ENCODE measurements at regions not wholly inside any gene's neighbourhood (a gene's known extent, or its start where the extent isn't known, plus 50 kb on each side); places are given as distances from the start of the nearest gene placed in this dataset.

GRCh38 chr1:224791362-224791941 is 138.0 kb upstream of the DNAH14 start:
- no peaks in the 10 kb centered on the region for H3K36me3 ChIP-seq (ENCODE audit: control insufficient read depth in 2 of 2, insufficient read depth in 1 of 2, low read length in 2 of 2)
- no peaks in the 10 kb centered on the region for H3K9me3 ChIP-seq (ENCODE audit: control insufficient read depth, insufficient read depth, low read depth, low read length)
- H3K4me1 ChIP-seq (ENCODE audit: control insufficient read depth, insufficient read depth, low read length) = no peaks in the 10 kb centered on the region
- ChIA-PET POLR2A (no interaction called here), CTCF (interaction anchor here (0.6 to 1.2 kb wide), 3 partner anchors 278 to 535 kb away, joined by 3 read pairs; no protein-coding TSS in a partner anchor)
- no peak overlapping the region for H3K27ac ChIP-seq (ENCODE audit: extremely low read depth, low read depth, low read length)
- TF ChIP-seq ZNF311 (tag by site-specific recombination; IDR thresholded peaks at IDR 0.05; ENCODE audit: borderline replicate concordance) = no peak
- TF ChIP-seq ZSCAN16 (tag by site-specific recombination; IDR thresholded peaks at IDR 0.05) = no peak
- TF ChIP-seq ZNF138 (tag by site-specific recombination; IDR thresholded peaks at IDR 0.05; ENCODE audit: borderline replicate concordance) = no peak
- no peak for TF ChIP-seq ZNF202 (tag by site-specific recombination; IDR thresholded peaks at IDR 0.05; ENCODE audit: borderline replicate concordance)
- no peak for TF ChIP-seq ZIC2 (tag by site-specific recombination; IDR thresholded peaks at IDR 0.05)
- no peak for TF ChIP-seq ZNF223 (tag by site-specific recombination; IDR thresholded peaks at IDR 0.05)
- H3K4me3 ChIP-seq (ENCODE audit: low read depth, low read length) = no peak overlapping the region

- Histone ChIP-seq H3K36me3 (ENCODE audit: control insufficient read depth in 2 of 2, insufficient read depth in 1 of 2, low read length in 2 of 2) (no peaks in the 10 kb centered on the region), H3K9me3 (ENCODE audit: control insufficient read depth, insufficient read depth, low read depth, low read length) (no peaks in the 10 kb centered on the region), H3K4me3 (ENCODE audit: low read depth, low read length) (no peak overlapping the region), H3K27ac (ENCODE audit: extremely low read depth, low read depth, low read length) (no peak overlapping the region), H3K4me1 (ENCODE audit: control insufficient read depth, insufficient read depth, low read length) (no peaks in the 10 kb centered on the region)
- no peak for TF ChIP-seq ZNF37A (tag by site-specific recombination; IDR thresholded peaks at IDR 0.05)
- no peak for TF ChIP-seq ZNF488 (tag by site-specific recombination; IDR thresholded peaks at IDR 0.05)
- no peak for TF ChIP-seq ZBTB49 (tag by site-specific recombination; IDR thresholded peaks at IDR 0.05; ENCODE audit: low read depth)
- TF ChIP-seq ZNF221 (tag by site-specific recombination; IDR thresholded peaks at IDR 0.05; ENCODE audit: borderline replicate concordance) = no peak
- no peak for TF ChIP-seq ZSCAN30 (tag by site-specific recombination; IDR thresholded peaks at IDR 0.05)
- TF ChIP-seq KLF16 (tag by site-specific recombination; IDR thresholded peaks at IDR 0.05) = no peak
- CTCF ChIA-PET = no interaction called here
- POLR2A ChIA-PET = no interaction called here
Observed at GRCh38 chr1:224795591-224795990, 133.9 kb upstream of the DNAH14 start.

- 0 out of 2 replicates have a peak, but pooled peaks have one; percentile 33 for TF ChIP-seq ZFHX2 (tag by site-specific recombination; conservative IDR thresholded peaks at IDR 0.05)
- TF ChIP-seq ZNF585B (tag by site-specific recombination; IDR thresholded peaks at IDR 0.05) = no peak
- TF ChIP-seq ZNF791 (tag by site-specific recombination; IDR thresholded peaks at IDR 0.05) = no peak
- CTCF ChIA-PET = no interaction called here
- H3K4me3 ChIP-seq (ENCODE audit: low read depth, low read length) = no peak overlapping the region
- 0 out of 2 replicates have a peak, but pooled peaks cover 3% of the 10 kb centered on the region for H3K4me1 ChIP-seq (ENCODE audit: control insufficient read depth, insufficient read depth, low read length)
- no peaks in the 10 kb centered on the region for H3K9me3 ChIP-seq (ENCODE audit: control insufficient read depth, insufficient read depth, low read depth, low read length)
- no peaks in the 10 kb centered on the region for H3K36me3 ChIP-seq (ENCODE audit: control insufficient read depth in 2 of 2, insufficient read depth in 1 of 2, low read length in 2 of 2)
- POLR2A ChIA-PET = no interaction called here
- no peak overlapping the region for H3K27ac ChIP-seq (ENCODE audit: extremely low read depth, low read depth, low read length)
Observed at GRCh38 chr1:224799083-224799482, 130.4 kb upstream of the DNAH14 start.

- no peaks in the 10 kb centered on the region for H3K9me3 ChIP-seq (ENCODE audit: control insufficient read depth, insufficient read depth, low read depth, low read length)
- H3K4me1 ChIP-seq (ENCODE audit: control insufficient read depth, insufficient read depth, low read length) = 0 out of 2 replicates have a peak, but pooled peaks cover 3% of the 10 kb centered on the region
- no peak overlapping the region for H3K4me3 ChIP-seq (ENCODE audit: low read depth, low read length)
- ChIA-PET POLR2A (no interaction called here), CTCF (interaction anchor here (1.3 kb wide), 1 partner anchor 51 kb away, joined by 3 read pairs; no protein-coding TSS in a partner anchor)
- no peaks in the 10 kb centered on the region for H3K36me3 ChIP-seq (ENCODE audit: control insufficient read depth in 2 of 2, insufficient read depth in 1 of 2, low read length in 2 of 2)
- TF ChIP-seq TCF7L2 (IDR thresholded peaks at IDR 0.05; ENCODE audit: borderline replicate concordance, low read depth, low read length) (no peak), ZNF449 (tag by site-specific recombination; IDR thresholded peaks at IDR 0.05) (no peak), ZNF623 (tag by site-specific recombination; IDR thresholded peaks at IDR 0.05) (no peak), ZFP37 (tag by site-specific recombination; IDR thresholded peaks at IDR 0.05) (no peak), ZNF324 (tag by site-specific recombination; IDR thresholded peaks at IDR 0.05) (no peak), PBX3 (CRISPR knock-in tag; IDR thresholded peaks at IDR 0.05) (no peak)
- H3K27ac ChIP-seq (ENCODE audit: extremely low read depth, low read depth, low read length) = no peak overlapping the region
Observed at GRCh38 chr1:224800486-224801119, 128.9 kb upstream of the DNAH14 start.

All from HEK293 (cell line).